ENCODE measurements at regions not wholly inside any gene's neighbourhood (a gene's known extent, or its start where the extent isn't known, plus 50 kb on each side); places are given as distances from the start of the nearest gene placed in this dataset.

DNA sequence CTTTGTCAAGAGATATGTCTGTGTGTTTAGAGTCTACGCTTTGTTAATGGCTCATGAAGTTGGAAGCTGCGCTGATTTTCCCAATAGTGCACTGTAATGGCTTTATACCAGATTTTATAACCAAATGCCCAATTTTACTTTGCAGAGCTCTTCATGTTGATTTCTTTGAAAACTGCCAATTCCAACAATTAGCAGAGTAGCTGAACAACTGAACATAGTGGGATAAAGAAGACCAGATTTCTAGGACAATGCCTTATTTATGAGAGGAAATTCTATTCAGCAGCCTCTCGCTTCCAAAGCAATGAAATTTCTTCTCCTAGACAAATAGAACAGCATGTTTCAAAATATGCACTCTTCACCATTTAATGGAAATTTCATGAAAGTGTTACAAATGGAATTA lies 66.9 kb upstream of the PROK2 start:
- Histone ChIP-seq H3K56ac (ENCODE audit: insufficient read length, low read depth, low read length) (no peak overlapping the region), H3K4ac (ENCODE audit: low read depth, low read length) (no peak overlapping the region), H4K91ac (ENCODE audit: insufficient read length, low read depth, low read length) (no peak overlapping the region), H3K23ac (ENCODE audit: insufficient read length, low read depth, low read length) (no peak overlapping the region), H3K14ac (ENCODE audit: insufficient read depth, low read length) (no peak overlapping the region), H2AFZ (ENCODE audit: low read length) (no peak overlapping the region), H4K8ac (replicated peaks; ENCODE audit: insufficient read length, low read depth, low read length) (no peak overlapping the region), H2AK5ac (ENCODE audit: insufficient read length, low read length) (no peak overlapping the region), H3K9ac (ENCODE audit: extremely low read depth, insufficient read length, low read length) (no peak overlapping the region), H3K9me3 (ENCODE audit: control insufficient read depth, low read depth, low read length) (no peaks in the 10 kb centered on the region), H3K27me3 (ENCODE audit: insufficient read depth, low read length) (no peaks in the 10 kb centered on the region), H2BK12ac (ENCODE audit: insufficient read length, low read depth, low read length) (no peak overlapping the region), H3K23me2 (ENCODE audit: insufficient read length, low read depth, low read length, poor library complexity, severe bottlenecking) (no peaks in the 10 kb centered on the region), H2BK20ac (ENCODE audit: low read depth, low read length, poor library complexity, severe bottlenecking) (no peak overlapping the region), H3K18ac (ENCODE audit: insufficient read length, low read depth, low read length) (no peak overlapping the region), H2BK15ac (ENCODE audit: low read depth, low read length) (no peak overlapping the region), H2BK5ac (ENCODE audit: insufficient read length, low read length) (no peak overlapping the region), H4K20me1 (ENCODE audit: control insufficient read depth, insufficient read depth, insufficient read length) (no peaks in the 10 kb centered on the region), H2BK120ac (ENCODE audit: low read depth, low read length, poor library complexity, severe bottlenecking) (no peak overlapping the region), H3K4me2 (ENCODE audit: insufficient read depth, insufficient read length, low read length) (no peak overlapping the region), H3T11ph (ENCODE audit: low read length) (no peak overlapping the region), H3K4me1 (ENCODE audit: insufficient read depth, low read length) (no peaks in the 10 kb centered on the region), H4K5ac (ENCODE audit: insufficient read length, low read depth, low read length) (no peak overlapping the region), H3K79me2 (ENCODE audit: insufficient read depth, low read length) (no peaks in the 10 kb centered on the region), H3K27ac (ENCODE audit: insufficient read length, low read depth, low read length) (no peak overlapping the region), H3K79me1 (ENCODE audit: insufficient read depth, low read depth, low read length, poor library complexity, severe bottlenecking) (no peaks in the 10 kb centered on the region)
- no peaks in the 10 kb centered on the region for H3K9me3 Mint-ChIP-seq
- H3K27me3 Mint-ChIP-seq (ENCODE audit: low read depth) = peaks cover 4% of the 10 kb centered on the region
- TF ChIP-seq, protein P1, sequence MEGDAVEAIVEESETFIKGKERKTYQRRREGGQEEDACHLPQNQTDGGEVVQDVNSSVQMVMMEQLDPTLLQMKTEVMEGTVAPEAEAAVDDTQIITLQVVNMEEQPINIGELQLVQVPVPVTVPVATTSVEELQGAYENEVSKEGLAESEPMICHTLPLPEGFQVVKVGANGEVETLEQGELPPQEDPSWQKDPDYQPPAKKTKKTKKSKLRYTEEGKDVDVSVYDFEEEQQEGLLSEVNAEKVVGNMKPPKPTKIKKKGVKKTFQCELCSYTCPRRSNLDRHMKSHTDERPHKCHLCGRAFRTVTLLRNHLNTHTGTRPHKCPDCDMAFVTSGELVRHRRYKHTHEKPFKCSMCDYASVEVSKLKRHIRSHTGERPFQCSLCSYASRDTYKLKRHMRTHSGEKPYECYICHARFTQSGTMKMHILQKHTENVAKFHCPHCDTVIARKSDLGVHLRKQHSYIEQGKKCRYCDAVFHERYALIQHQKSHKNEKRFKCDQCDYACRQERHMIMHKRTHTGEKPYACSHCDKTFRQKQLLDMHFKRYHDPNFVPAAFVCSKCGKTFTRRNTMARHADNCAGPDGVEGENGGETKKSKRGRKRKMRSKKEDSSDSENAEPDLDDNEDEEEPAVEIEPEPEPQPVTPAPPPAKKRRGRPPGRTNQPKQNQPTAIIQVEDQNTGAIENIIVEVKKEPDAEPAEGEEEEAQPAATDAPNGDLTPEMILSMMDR (conservative IDR thresholded peaks at IDR 0.05) = no peak
- H3K27ac Mint-ChIP-seq = no peak overlapping the region
- H3K4me3 Mint-ChIP-seq = no peak overlapping the region
- DNase-seq = no peak
- H3K4me1 Mint-ChIP-seq = peaks cover 7 to 8% of the 10 kb centered on the region in 2 experiments
- no CpG with 5 or more reads among the region's 3 CpGs for WGBS (ENCODE audit: extremely low coverage, insufficient read length, low lambda C conversion rate)
- H3K36me3 Mint-ChIP-seq (ENCODE audit: insufficient read depth in 1 of 3, low read depth in 3 of 3) = no peaks in the 10 kb centered on the region

Data from H9 (cell line).